ENCODE measurements at regions not wholly inside any gene's neighbourhood (a gene's known extent, or its start where the extent isn't known, plus 50 kb on each side); places are given as distances from the start of the nearest gene placed in this dataset.

DNA sequence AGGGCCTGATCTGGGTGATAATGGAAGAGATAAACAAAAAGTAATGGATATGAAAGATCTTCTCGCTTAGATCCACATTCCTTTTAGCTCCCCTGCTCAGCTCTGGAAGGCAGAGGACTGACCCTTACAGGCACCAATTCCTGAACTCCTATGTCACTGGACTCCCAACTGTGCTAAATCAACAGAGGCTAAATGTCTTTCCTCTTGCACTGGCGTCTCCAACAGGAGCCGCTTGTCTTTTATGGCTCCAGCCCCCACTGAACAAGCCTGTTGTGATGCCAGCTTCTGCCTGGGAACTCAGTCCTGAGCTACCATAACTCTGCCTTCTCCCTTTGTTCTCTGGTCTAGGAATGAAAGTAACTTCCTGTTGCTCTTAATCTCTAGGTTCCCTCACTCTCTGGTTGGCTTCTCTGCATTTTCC, 142.1 kb upstream of the COL11A1 start:
- Histone ChIP-seq H2BK5ac (ENCODE audit: low read depth, low read length, poor library complexity) (peak overlapping the region; percentile 45), H3K27ac (ENCODE audit: low read depth, low read length) (peak overlapping the region; percentile 61), H3K9me3 (ENCODE audit: insufficient read depth, low read depth, low read length) (no peaks in the 10 kb centered on the region), H3K23ac (ENCODE audit: low read length) (no peak overlapping the region), H2BK120ac (ENCODE audit: insufficient read depth, low read length, poor library complexity) (peak overlapping the region; percentile 11), H3K79me1 (ENCODE audit: low read length) (peaks cover 2% of the 10 kb centered on the region), H2AK5ac (ENCODE audit: low read length) (no peak overlapping the region), H3K79me2 (ENCODE audit: control insufficient read depth, insufficient read depth, low read length, poor library complexity) (peaks cover 1% of the 10 kb centered on the region), H3K27me3 (ENCODE audit: insufficient read depth, low read length) (no peaks in the 10 kb centered on the region), H3K36me3 (ENCODE audit: control insufficient read depth in 1 of 2, insufficient read depth in 2 of 2, low read length in 2 of 2) (no peaks in the 10 kb centered on the region), H3K9ac (ENCODE audit: low read length) (no peak overlapping the region), H3K4me1 (ENCODE audit: control insufficient read depth in 1 of 2, insufficient read depth in 2 of 2, low read length in 2 of 2) (peaks cover 0 to 5% of the 10 kb centered on the region in 2 experiments), H3K14ac (ENCODE audit: low read length) (no peak overlapping the region), H2BK12ac (ENCODE audit: low read length) (peak overlapping the region; percentile 30), H3K4me2 (ENCODE audit: low read length) (no peak overlapping the region), H3K4me3 (ENCODE audit: low read depth, low read length) (no peak overlapping the region), H3K18ac (ENCODE audit: low read length) (no peak overlapping the region), H4K12ac (ENCODE audit: low read depth, low read length) (peak overlapping the region; percentile 84), H2AFZ (ENCODE audit: insufficient read depth, low read length, poor library complexity) (peak overlapping the region; percentile 78), H4K91ac (ENCODE audit: low read depth, low read length) (peak overlapping the region; percentile 32), H3K4ac (ENCODE audit: low read depth, low read length) (no peak overlapping the region), H4K8ac (ENCODE audit: low read depth, low read length) (peak overlapping the region; percentile 73)
- peak; percentile 13 to 52 for DNase-seq
- WGBS (ENCODE audit: extremely low coverage, insufficient coverage, insufficient read length) = no CpG with 5 or more reads among the region's 3 CpGs

DNA sequence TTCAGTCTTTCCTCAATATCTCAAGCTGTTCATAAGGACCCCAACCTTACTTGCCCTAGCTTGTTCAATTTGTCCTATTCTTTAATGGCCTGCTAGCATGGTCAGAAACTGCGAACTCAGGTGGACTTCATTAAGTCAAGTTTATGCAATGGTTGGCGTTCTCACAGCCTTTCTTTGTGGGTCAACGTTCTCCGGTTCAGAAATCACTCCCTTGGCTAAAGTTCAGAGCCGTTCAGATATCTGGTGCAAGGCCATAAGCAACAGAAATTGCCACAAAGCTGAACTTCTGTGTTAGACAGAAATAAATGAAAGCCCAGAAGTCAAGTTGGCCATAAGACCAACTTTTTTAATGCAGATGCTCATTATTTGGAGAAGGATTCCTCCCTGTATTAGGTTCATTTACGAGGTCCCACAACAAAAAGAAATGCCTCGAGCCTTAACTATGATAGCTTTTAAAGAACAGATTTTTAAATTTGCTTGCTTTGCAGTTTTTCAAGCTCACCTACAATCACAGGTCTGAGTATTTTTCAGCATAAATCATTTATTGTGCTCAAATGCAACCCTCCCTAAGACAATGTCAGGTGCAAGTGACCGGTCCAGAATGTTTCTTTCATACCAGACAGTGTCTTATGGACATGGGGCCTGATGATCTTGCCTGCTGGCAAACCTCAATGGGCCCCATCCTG, 140.2 kb upstream of the COL11A1 start:
- no CpG with 5 or more reads among the region's 8 CpGs for WGBS (ENCODE audit: extremely low coverage, insufficient coverage, insufficient read length)
- H3K9ac ChIP-seq (ENCODE audit: low read length) = no peak overlapping the region
- H3K79me2 ChIP-seq (ENCODE audit: control insufficient read depth, insufficient read depth, low read length, poor library complexity) = peaks cover 1% of the 10 kb centered on the region

DNA sequence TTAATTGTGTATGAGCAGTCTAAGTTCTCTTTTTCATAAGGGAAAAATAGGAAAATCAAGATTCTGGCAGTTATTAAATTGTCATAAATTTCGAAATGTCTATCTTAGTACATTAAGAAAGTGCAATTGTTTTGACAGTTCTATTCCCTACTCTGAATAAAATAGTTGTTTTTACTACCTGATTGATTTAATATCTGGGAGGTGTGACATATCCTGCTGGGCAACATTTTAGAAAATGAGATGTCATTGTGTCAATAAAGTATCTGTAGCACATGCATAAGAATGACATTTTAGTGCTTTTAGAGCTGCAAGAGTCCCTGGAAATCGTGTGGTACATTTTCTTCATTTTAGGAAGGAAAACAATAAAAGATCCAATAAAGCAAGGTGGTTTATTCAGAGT, 139.2 kb upstream of the COL11A1 start:
- Histone ChIP-seq H2BK5ac (ENCODE audit: low read depth, low read length, poor library complexity) (no peak overlapping the region), H3K9ac (ENCODE audit: low read length) (no peak overlapping the region), H3K79me2 (ENCODE audit: control insufficient read depth, insufficient read depth, low read length, poor library complexity) (peaks cover 1% of the 10 kb centered on the region), H4K8ac (ENCODE audit: low read depth, low read length) (no peak overlapping the region), H2AK5ac (ENCODE audit: low read length) (no peak overlapping the region), H4K91ac (ENCODE audit: low read depth, low read length) (no peak overlapping the region), H3K18ac (ENCODE audit: low read length) (no peak overlapping the region), H3K27me3 (ENCODE audit: insufficient read depth, low read length) (no peaks in the 10 kb centered on the region), H3K4ac (ENCODE audit: low read depth, low read length) (no peak overlapping the region), H3K23ac (ENCODE audit: low read length) (no peak overlapping the region), H3K4me2 (ENCODE audit: low read length) (no peak overlapping the region), H2BK120ac (ENCODE audit: insufficient read depth, low read length, poor library complexity) (no peak overlapping the region), H3K79me1 (ENCODE audit: low read length) (peaks cover 2% of the 10 kb centered on the region), H3K9me3 (ENCODE audit: insufficient read depth, low read depth, low read length) (no peaks in the 10 kb centered on the region), H3K27ac (ENCODE audit: low read depth, low read length) (no peak overlapping the region), H3K4me3 (ENCODE audit: low read depth, low read length) (no peak overlapping the region), H2AFZ (ENCODE audit: insufficient read depth, low read length, poor library complexity) (no peak overlapping the region), H3K14ac (ENCODE audit: low read length) (no peak overlapping the region), H4K12ac (ENCODE audit: low read depth, low read length) (no peak overlapping the region), H3K36me3 (ENCODE audit: control insufficient read depth in 1 of 2, insufficient read depth in 2 of 2, low read length in 2 of 2) (no peaks in the 10 kb centered on the region), H2BK12ac (ENCODE audit: low read length) (no peak overlapping the region), H3K4me1 (ENCODE audit: control insufficient read depth in 1 of 2, insufficient read depth in 2 of 2, low read length in 2 of 2) (peaks cover 0 to 5% of the 10 kb centered on the region in 2 experiments)
- no peak for DNase-seq
- no CpG with 5 or more reads among the region's 2 CpGs for WGBS (ENCODE audit: extremely low coverage, insufficient coverage, insufficient read length)

More for the DNA sequence above, 140.2 kb upstream of the COL11A1 start:
- Histone ChIP-seq H3K79me1 (ENCODE audit: low read length) (peaks cover 2% of the 10 kb centered on the region), H4K12ac (ENCODE audit: low read depth, low read length) (no peak overlapping the region), H3K9me3 (ENCODE audit: insufficient read depth, low read depth, low read length) (no peaks in the 10 kb centered on the region), H4K91ac (ENCODE audit: low read depth, low read length) (no peak overlapping the region), H3K14ac (ENCODE audit: low read length) (no peak overlapping the region), H4K8ac (ENCODE audit: low read depth, low read length) (no peak overlapping the region), H2AFZ (ENCODE audit: insufficient read depth, low read length, poor library complexity) (no peak overlapping the region), H3K23ac (ENCODE audit: low read length) (no peak overlapping the region), H3K4me2 (ENCODE audit: low read length) (no peak overlapping the region), H3K4me3 (ENCODE audit: low read depth, low read length) (no peak overlapping the region), H2BK5ac (ENCODE audit: low read depth, low read length, poor library complexity) (no peak overlapping the region), H3K27me3 (ENCODE audit: insufficient read depth, low read length) (no peaks in the 10 kb centered on the region), H2BK120ac (ENCODE audit: insufficient read depth, low read length, poor library complexity) (no peak overlapping the region), H3K36me3 (ENCODE audit: control insufficient read depth in 1 of 2, insufficient read depth in 2 of 2, low read length in 2 of 2) (no peaks in the 10 kb centered on the region), H3K27ac (ENCODE audit: low read depth, low read length) (no peak overlapping the region), H3K4me1 (ENCODE audit: control insufficient read depth in 1 of 2, insufficient read depth in 2 of 2, low read length in 2 of 2) (peaks cover 0 to 5% of the 10 kb centered on the region in 2 experiments), H2AK5ac (ENCODE audit: low read length) (no peak overlapping the region), H2BK12ac (ENCODE audit: low read length) (no peak overlapping the region), H3K18ac (ENCODE audit: low read length) (no peak overlapping the region), H3K4ac (ENCODE audit: low read depth, low read length) (no peak overlapping the region)
- DNase-seq = no peak

- DNase-seq = no peak
- Histone ChIP-seq H4K91ac (ENCODE audit: low read depth, low read length) (no peak overlapping the region), H3K18ac (ENCODE audit: low read length) (no peak overlapping the region), H4K12ac (ENCODE audit: low read depth, low read length) (no peak overlapping the region), H3K9me3 (ENCODE audit: insufficient read depth, low read depth, low read length) (no peaks in the 10 kb centered on the region), H2BK5ac (ENCODE audit: low read depth, low read length, poor library complexity) (no peak overlapping the region), H3K9ac (ENCODE audit: low read length) (no peak overlapping the region), H2BK120ac (ENCODE audit: insufficient read depth, low read length, poor library complexity) (no peak overlapping the region), H3K36me3 (ENCODE audit: control insufficient read depth in 1 of 2, insufficient read depth in 2 of 2, low read length in 2 of 2) (no peaks in the 10 kb centered on the region), H3K27me3 (ENCODE audit: insufficient read depth, low read length) (no peaks in the 10 kb centered on the region), H3K4ac (ENCODE audit: low read depth, low read length) (no peak overlapping the region), H4K8ac (ENCODE audit: low read depth, low read length) (no peak overlapping the region), H2AFZ (ENCODE audit: insufficient read depth, low read length, poor library complexity) (no peak overlapping the region), H3K27ac (ENCODE audit: low read depth, low read length) (no peak overlapping the region), H2AK5ac (ENCODE audit: low read length) (no peak overlapping the region), H3K4me1 (ENCODE audit: control insufficient read depth in 1 of 2, insufficient read depth in 2 of 2, low read length in 2 of 2) (no peaks in the 10 kb centered on the region), H3K4me3 (ENCODE audit: low read depth, low read length) (no peak overlapping the region), H3K79me1 (ENCODE audit: low read length) (no peaks in the 10 kb centered on the region), H3K79me2 (ENCODE audit: control insufficient read depth, insufficient read depth, low read length, poor library complexity) (no peaks in the 10 kb centered on the region), H3K14ac (ENCODE audit: low read length) (no peak overlapping the region), H3K4me2 (ENCODE audit: low read length) (no peak overlapping the region), H3K23ac (ENCODE audit: low read length) (no peak overlapping the region), H2BK12ac (ENCODE audit: low read length) (no peak overlapping the region)
- WGBS (ENCODE audit: extremely low coverage, insufficient coverage, insufficient read length) = no CpG with 5 or more reads among the region's 1 CpG
These were observed 135.2 kb upstream of the COL11A1 start for GRCh38 chr1:103243481-103243880.

Data from trophoblast cell (in vitro differentiated cells and primary cell).